ENCODE measurements at regions not wholly inside any gene's neighbourhood (a gene's known extent, or its start where the extent isn't known, plus 50 kb on each side); places are given as distances from the start of the nearest gene placed in this dataset.

- Histone ChIP-seq H3K9me3 (no peaks in the 10 kb centered on the region), H3K36me3 (ENCODE audit: low read depth) (no peaks in the 10 kb centered on the region), H3K4me3 (no peak overlapping the region), H3K4me1 (ENCODE audit: low read depth) (no peaks in the 10 kb centered on the region)
- DNase-seq (no peak), ATAC-seq (no peak)
- TF ChIP-seq, protein P1, sequence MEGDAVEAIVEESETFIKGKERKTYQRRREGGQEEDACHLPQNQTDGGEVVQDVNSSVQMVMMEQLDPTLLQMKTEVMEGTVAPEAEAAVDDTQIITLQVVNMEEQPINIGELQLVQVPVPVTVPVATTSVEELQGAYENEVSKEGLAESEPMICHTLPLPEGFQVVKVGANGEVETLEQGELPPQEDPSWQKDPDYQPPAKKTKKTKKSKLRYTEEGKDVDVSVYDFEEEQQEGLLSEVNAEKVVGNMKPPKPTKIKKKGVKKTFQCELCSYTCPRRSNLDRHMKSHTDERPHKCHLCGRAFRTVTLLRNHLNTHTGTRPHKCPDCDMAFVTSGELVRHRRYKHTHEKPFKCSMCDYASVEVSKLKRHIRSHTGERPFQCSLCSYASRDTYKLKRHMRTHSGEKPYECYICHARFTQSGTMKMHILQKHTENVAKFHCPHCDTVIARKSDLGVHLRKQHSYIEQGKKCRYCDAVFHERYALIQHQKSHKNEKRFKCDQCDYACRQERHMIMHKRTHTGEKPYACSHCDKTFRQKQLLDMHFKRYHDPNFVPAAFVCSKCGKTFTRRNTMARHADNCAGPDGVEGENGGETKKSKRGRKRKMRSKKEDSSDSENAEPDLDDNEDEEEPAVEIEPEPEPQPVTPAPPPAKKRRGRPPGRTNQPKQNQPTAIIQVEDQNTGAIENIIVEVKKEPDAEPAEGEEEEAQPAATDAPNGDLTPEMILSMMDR (IDR thresholded peaks at IDR 0.05) = no peak
- intact Hi-C loops (cut with DNase I, micrococcal nuclease) = no loop called here
These were observed 249.1 kb downstream of the C16orf95 start for GRCh38 chr16:87067836-87068761.

DNA sequence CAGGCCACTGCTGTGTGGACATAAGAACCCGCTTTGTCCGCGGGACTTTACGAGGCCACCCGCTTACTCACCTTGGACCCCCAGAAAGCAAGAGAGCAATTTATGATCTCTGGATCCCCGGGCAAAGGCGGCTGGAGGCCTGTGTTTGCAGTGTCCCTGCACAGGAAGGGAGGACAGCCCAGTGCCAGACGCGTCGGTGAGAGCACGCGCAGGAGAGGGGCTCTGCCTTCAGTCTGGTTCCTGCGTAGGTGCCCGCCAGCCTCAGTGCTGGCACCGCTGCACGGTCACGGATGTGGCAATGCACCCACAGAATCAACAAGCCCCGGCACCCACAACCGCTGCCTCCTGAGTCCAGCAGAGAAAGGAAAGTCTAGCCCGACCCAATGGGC lies 248.4 kb downstream of the C16orf95 start:
- Histone ChIP-seq H3K4me1 (ENCODE audit: low read depth) (no peaks in the 10 kb centered on the region), H3K9me3 (no peaks in the 10 kb centered on the region), H3K4me3 (no peak overlapping the region), H3K36me3 (ENCODE audit: low read depth) (no peaks in the 10 kb centered on the region)
- ATAC-seq (no peak), DNase-seq (no peak)
- intact Hi-C loops (cut with DNase I, micrococcal nuclease) = no loop called here
- TF ChIP-seq, protein P1 (IDR thresholded peaks at IDR 0.05) = no peak

DNA sequence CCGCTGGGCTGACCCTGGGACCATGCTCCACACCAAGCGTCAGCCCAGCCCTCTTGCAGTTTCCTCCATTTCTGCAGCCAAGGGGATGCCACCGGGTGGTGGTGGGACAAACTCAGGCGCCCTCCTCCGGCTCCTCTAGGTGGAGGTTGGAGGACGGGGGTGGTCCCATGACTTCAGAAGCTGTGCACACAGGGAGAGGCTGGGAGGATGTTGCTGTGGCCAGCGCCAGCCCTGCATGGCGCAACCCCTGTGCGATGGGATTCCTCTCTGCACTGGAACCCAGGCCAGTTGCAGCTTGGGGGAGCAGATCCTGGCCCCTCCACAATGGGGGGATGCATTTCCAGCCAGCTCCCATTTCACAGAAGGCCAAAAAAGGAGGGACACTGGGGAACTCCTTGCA lies 246.5 kb downstream of the C16orf95 start:
- DNase-seq (no peak), ATAC-seq (no peak)
- intact Hi-C loops (cut with DNase I, micrococcal nuclease) = no loop called here

GRCh38 chr16:87072101-87072500 lies 245.1 kb downstream of the C16orf95 start:
- intact Hi-C loops (cut with DNase I, micrococcal nuclease) = no loop called here
- Histone ChIP-seq H3K4me3 (no peak overlapping the region), H3K9me3 (no peaks in the 10 kb centered on the region), H3K4me1 (ENCODE audit: low read depth) (no peaks in the 10 kb centered on the region), H3K36me3 (ENCODE audit: low read depth) (no peaks in the 10 kb centered on the region)
- ATAC-seq (no peak), DNase-seq (no peak)
- TF ChIP-seq, protein P1 (IDR thresholded peaks at IDR 0.05) = no peak

More for the DNA sequence above, 246.5 kb downstream of the C16orf95 start:
- TF ChIP-seq, protein P1 (IDR thresholded peaks at IDR 0.05) = no peak
- Histone ChIP-seq H3K9me3 (no peaks in the 10 kb centered on the region), H3K36me3 (ENCODE audit: low read depth) (no peaks in the 10 kb centered on the region), H3K4me1 (ENCODE audit: low read depth) (no peaks in the 10 kb centered on the region), H3K4me3 (no peak overlapping the region)

- ATAC-seq = no peak
- no peaks in the 10 kb centered on the region for H3K36me3 ChIP-seq (ENCODE audit: low read depth)
- H3K4me1 ChIP-seq (ENCODE audit: low read depth) = no peaks in the 10 kb centered on the region
- H3K4me3 ChIP-seq = no peak overlapping the region
- TF ChIP-seq, protein P1 (IDR thresholded peaks at IDR 0.05) = no peak
- no peak for DNase-seq
- intact Hi-C loops (cut with DNase I, micrococcal nuclease) = no loop called here
- H3K9me3 ChIP-seq = no peaks in the 10 kb centered on the region
These were observed 242.4 kb downstream of the C16orf95 start for GRCh38 chr16:87074641-87075318.

Data from mucosa of descending colon (tissue), 3 donors.